ENCODE measurements at regions not wholly inside any gene's neighbourhood (a gene's known extent, or its start where the extent isn't known, plus 50 kb on each side); places are given as distances from the start of the nearest gene placed in this dataset.

- no peak for TF ChIP-seq CTCF (IDR thresholded peaks at IDR 0.05)
- no peak for TF ChIP-seq POLR2A (IDR thresholded peaks at IDR 0.05)
- DNase-seq: no peak
- Histone ChIP-seq H3K9me3 (replicated peaks in 1 of 3) (no peaks in the 10 kb centered on the region), H3K27me3 (no peaks in the 10 kb centered on the region), H3K27ac (no peak overlapping the region), H3K36me3 (replicated peaks in 1 of 2) (no peaks in the 10 kb centered on the region), H3K4me1 (replicated peaks in 1 of 2) (no peaks in the 10 kb centered on the region), H3K4me3 (no peak overlapping the region)
- WGBS, 4 donors: 76 to 83% (median 80%) methylated on average over 4 of the region's 4 CpGs
- intact Hi-C loops (cut with DNase I): no loop called here
Measured at GRCh38 chr1:73953586-73953985, 244.4 kb downstream of the LRRIQ3 start.

- H3K27me3 ChIP-seq: no peaks in the 10 kb centered on the region
- H3K9me3 ChIP-seq (replicated peaks in 1 of 3): no peaks in the 10 kb centered on the region
- TF ChIP-seq CTCF (IDR thresholded peaks at IDR 0.05): no peak
- no peak for TF ChIP-seq POLR2A (IDR thresholded peaks at IDR 0.05)
- 81 to 93% (median 85%) methylated on average over 5 of the region's 5 CpGs for WGBS, 4 donors
- intact Hi-C loops (cut with DNase I): no loop called here
- no peak overlapping the region for H3K27ac ChIP-seq
- H3K4me3 ChIP-seq: no peak overlapping the region
- no peak for DNase-seq
- no peaks in the 10 kb centered on the region for H3K36me3 ChIP-seq (replicated peaks in 1 of 2)
- no peaks in the 10 kb centered on the region for H3K4me1 ChIP-seq (replicated peaks in 1 of 2)
Measured at GRCh38 chr1:73953186-73953585, 244.8 kb downstream of the LRRIQ3 start.

- Histone ChIP-seq H3K4me1 (replicated peaks in 1 of 2) (no peaks in the 10 kb centered on the region), H3K9me3 (replicated peaks in 1 of 3) (no peaks in the 10 kb centered on the region), H3K36me3 (replicated peaks in 1 of 2) (no peaks in the 10 kb centered on the region), H3K4me3 (no peak overlapping the region), H3K27me3 (no peaks in the 10 kb centered on the region), H3K27ac (no peak overlapping the region)
- no peak for DNase-seq
- TF ChIP-seq CTCF (IDR thresholded peaks at IDR 0.05): no peak
- no peak for TF ChIP-seq POLR2A (IDR thresholded peaks at IDR 0.05)
- intact Hi-C loops (cut with DNase I): no loop called here
Measured at GRCh38 chr1:73948055-73948454, 249.9 kb downstream of the LRRIQ3 start.

- TF ChIP-seq CTCF (IDR thresholded peaks at IDR 0.05): no peak
- TF ChIP-seq POLR2A (IDR thresholded peaks at IDR 0.05): no peak
- DNase-seq: no peak
- Histone ChIP-seq H3K27ac (no peak overlapping the region), H3K4me1 (replicated peaks in 1 of 2) (no peaks in the 10 kb centered on the region), H3K27me3 (no peaks in the 10 kb centered on the region), H3K4me3 (no peak overlapping the region), H3K9me3 (replicated peaks in 1 of 3) (no peaks in the 10 kb centered on the region), H3K36me3 (replicated peaks in 1 of 2) (no peaks in the 10 kb centered on the region)
- intact Hi-C loops (cut with DNase I): no loop called here
- WGBS, 4 donors: 83 to 91% (median 90%) methylated on average over 3 of the region's 3 CpGs
Measured at GRCh38 chr1:73947009-73947408, 251.0 kb downstream of the LRRIQ3 start.

All from adrenal gland (tissue), 9 donors.